SKM-1 (cell line): ENCODE measurements at regions not wholly inside any gene's neighbourhood (a gene's known extent, or its start where the extent isn't known, plus 50 kb on each side); places are given as distances from the start of the nearest gene placed in this dataset.
"Not testable (repeated sequence)": the region's sequence is repeated elsewhere in the genome, so short reads cannot be mapped to it uniquely, and the experiment has no call there.

ENCODE experiments used
- DNase-seq: peaks from one replicate; lab custom pipeline; 2025; ENCODE audit not compliant: unreplicated experiment; lab: John Stamatoyannopoulos, UW

- DNase-seq: no peak
Measured at GRCh38 chr4:32858361-32858760, 2138.2 kb downstream of the PCDH7 start.

DNA sequence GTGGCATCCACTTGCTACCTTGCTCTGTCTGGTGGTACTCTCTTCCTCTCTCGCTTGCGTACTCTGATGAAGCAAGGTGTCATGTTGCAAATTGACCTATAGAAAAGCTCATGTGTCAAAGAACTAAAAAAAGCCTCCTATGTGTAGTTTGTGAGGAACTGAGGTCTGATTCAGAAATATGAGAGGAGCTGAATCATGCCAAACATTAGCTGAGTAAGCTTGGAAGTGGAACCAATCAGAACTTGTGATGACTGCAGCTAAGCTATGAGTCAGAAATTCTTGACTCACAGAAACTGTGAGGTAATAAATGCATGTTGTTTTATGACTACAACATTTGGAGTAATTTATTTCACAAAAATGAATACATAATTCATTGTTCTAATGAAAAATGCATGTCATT is 2138.8 kb downstream of the PCDH7 start:
- no peak for DNase-seq

DNA sequence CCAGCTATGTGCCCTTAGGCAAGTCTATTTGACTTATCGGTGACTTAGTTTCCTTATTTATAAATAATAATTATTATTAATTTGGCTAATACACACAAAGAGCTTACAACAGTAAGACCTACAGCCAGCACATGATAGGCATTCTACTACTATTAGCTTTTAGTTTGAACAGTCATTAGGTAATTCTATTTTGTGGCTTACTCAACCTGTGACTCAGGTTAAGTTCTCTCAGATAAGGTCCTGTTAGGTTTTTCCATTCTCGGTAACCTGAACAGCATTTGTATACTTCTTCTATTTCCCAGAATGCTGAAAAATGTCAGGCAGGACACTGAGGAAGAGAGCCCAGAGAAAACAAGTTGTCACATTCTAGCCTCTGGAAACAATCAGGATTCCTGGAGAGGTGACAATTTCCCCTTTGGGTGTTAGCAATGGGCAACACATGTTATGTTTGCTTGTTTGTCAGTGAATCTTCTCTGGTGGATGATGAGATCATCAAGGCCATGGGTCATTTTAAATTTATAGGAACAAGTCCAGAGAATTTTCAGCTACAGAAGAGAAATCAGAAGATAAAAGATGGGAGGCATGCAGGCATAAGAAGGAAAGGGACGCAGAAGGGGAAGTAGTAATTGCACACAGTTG is 2144.7 kb downstream of the PCDH7 start:
- DNase-seq: no peak

DNA sequence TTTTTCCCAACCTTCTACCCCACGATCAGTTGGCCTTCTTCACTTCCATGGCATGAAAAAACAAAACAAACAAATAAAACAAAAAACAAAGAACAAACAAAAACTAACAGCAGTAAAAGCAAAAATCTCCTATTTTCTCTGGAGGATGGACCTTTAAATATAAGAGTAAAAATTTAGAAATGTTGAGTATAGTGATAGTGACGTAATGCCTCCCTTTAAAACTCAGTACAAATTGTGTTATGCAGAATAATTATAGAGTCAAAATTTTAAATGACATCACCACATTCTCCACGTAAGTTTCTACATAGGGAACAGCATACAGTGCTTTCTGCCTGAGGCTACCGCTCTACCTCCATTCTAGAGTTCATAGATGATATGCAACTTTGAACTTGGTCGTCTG is 2156.4 kb downstream of the PCDH7 start:
- no peak for DNase-seq

DNA sequence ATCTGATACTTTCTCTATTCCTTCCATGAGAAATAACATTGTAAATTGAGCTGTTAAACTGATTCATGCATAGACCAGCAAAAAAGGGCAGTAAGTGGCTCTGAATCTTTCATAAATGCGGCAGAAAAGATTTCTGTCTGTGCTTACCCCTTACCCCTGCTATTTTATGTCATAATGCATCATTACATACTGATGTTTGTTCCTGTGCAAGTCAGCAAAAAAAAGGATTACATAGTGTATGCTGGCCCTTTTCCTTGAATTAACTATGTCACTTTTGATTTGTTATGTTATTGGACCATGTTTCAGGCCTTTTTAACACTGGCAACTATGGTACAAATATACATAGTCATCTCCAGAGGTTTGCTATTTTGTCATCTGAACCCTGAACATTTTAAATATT is 2159.7 kb downstream of the PCDH7 start:
- DNase-seq: no peak

GRCh38 chr4:32884198-32884597 is 2164.0 kb downstream of the PCDH7 start:
- no peak for DNase-seq

GRCh38 chr4:32890398-32890797 is 2170.2 kb downstream of the PCDH7 start:
- DNase-seq: no peak

DNA sequence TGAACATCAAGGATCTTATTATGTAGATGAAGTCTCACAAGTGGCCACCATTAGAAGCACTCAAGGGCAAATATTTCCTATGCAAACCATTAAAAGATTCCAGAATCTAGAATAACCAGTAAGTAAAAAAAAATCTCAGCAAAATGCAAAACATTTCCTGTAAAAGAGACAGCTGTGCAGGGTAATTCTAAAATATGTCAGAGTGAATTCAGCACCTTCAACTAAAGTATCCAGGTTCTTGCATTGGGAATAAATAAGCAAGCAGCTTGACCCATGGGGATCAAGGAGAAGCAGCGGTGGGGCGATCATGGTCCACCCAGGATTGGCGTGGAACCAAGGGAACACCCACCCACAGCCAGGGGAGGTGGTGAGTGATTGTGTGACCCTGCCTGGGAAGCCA is 2188.9 kb downstream of the PCDH7 start:
- no peak for DNase-seq

DNA sequence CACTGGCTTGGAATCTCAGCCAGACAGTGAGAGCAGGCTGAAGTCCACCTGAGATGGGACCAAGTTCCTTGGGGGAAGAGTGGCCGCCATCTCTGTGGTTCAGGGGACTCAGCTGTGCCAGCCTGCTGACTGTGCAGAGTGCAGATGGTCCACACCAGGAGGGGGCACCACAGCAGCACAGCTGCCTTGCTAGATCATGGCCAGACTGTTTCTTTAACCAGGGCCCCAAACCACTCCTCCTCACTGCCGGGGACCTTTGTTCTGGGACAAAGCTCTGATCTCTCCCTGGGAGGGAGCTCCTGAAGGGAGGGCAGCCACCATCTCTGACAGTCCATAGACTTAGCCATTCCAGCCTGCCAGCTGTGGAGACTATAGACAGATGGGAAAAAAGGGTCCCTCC is 2189.6 kb downstream of the PCDH7 start:
- DNase-seq: no peak

DNA sequence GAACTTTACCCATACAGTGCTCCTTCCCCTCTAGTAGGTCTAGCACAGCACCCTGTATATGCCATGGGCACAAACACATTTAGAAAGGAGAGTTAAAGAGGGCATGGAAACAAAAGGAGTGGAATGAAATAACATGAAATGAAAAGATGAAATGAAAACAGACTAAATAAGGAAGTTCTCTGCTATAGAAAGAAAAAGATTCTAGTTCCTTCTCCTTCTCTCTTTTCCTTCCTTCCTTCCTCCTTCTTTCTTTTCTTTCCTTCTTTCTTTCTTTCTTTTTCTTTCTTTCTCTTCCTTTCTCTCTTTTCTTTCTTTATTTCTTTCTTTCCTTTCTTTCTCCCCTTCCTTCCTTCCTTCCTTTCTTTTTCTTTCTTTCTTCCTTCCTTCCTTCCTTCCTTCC is 2197.4 kb downstream of the PCDH7 start:
- no peak for DNase-seq

- no peak for DNase-seq
Measured at GRCh38 chr4:32929796-32930699, 2209.9 kb downstream of the PCDH7 start.

GRCh38 chr4:32930700-32931099 is 2210.5 kb downstream of the PCDH7 start:
- no peak for DNase-seq

- no peak for DNase-seq
Measured at GRCh38 chr4:32931475-32931874, 2211.3 kb downstream of the PCDH7 start.

DNA sequence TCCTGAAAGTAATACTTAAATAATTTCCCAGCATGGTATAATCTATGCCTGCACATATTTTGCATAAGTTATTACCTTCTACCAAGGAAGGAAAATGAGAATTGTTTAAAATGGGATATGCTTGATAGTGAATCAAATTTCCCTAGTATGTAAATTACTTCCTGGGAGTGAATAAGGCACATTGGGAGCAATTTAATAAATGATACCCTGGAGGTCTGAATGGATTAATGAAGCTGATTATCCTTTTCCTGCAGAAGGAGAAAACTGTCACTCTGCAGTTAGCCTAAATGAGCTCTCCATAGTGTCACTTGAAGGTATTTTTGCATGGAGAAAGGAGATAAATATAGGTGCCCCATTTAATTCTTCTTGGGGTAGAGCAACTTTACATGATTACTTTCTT is 2212.0 kb downstream of the PCDH7 start:
- no peak for DNase-seq

GRCh38 chr4:32939222-32939621 is 2219.1 kb downstream of the PCDH7 start:
- not testable (repeated sequence) for DNase-seq

DNA sequence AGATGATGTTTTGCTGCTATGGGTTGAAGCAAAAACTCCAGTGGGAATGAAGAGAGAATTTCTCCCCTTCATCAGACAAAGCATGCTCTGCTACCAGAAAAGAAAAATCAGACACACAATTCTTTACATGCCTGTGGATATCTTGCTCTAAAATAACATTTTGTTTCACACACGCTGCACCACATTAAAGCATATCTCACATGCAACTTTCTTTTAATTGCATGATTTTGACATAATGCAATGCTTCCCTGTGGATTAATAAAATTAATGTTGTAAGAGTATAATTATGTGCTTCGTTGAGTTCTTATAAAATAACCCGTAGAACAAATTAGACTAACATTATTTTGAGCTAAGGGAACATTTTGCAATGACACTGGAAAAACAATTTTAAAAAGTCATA is 2230.7 kb downstream of the PCDH7 start:
- no peak for DNase-seq

- DNase-seq: no peak
Measured at GRCh38 chr4:32958586-32958985, 2238.4 kb downstream of the PCDH7 start.

DNA sequence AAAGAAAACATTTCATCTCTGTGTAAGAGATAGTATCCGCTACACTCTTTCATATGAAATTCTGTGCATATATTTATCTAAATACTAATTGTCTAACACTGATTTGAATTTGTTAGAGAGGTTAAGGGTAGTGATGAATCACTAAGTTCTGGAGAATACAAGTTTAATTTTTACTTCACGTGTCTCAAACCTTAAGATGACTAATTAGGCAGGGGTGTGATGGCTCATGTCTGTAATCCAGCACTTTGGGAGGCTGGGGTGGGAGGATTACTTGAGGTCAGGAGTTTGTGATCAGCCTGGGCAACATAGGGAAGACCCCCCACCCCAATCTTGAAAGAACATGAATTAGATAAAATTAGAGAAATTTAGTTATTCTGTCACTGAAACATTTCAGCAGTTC is 2241.9 kb downstream of the PCDH7 start:
- no peak for DNase-seq

GRCh38 chr4:32985256-32985655 is 2265.1 kb downstream of the PCDH7 start:
- DNase-seq: no peak

DNA sequence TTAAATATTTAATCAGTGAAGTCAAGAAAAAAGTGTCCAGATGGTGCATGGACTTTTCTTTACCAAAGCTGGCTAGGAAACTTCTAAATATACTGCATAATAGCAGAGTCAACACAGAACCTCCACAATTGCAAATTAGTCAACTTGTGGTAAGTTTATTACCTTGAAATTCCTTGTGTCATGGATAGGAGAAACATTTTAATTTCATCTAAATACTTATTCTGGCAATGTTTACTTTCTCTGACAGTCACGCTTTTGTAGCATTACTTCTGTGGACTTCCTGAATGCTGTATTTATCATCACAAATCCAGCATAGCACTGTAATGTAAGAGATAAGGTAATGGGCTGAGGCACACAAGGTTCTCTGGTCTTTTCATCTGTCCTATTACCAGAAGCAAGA is 2266.1 kb downstream of the PCDH7 start:
- no peak for DNase-seq

DNA sequence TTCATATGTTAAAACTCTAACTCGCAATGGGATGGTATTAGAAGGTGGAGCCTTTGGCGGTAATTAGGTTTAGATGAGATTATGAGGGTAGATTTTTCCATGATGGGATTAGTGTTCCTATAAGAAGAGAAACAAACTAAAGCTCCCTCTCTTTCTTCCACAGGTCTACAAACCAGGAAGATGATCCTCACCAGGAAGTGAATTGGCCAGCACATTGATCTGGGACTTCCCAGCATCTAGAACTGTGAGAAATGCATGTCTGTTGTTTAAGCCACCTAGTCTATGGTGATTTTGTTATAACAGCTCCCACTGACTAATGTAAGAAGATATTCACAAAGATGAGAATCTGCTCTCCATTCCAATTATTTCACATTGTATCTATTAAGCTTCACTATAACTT is 2266.9 kb downstream of the PCDH7 start:
- no peak for DNase-seq

DNA sequence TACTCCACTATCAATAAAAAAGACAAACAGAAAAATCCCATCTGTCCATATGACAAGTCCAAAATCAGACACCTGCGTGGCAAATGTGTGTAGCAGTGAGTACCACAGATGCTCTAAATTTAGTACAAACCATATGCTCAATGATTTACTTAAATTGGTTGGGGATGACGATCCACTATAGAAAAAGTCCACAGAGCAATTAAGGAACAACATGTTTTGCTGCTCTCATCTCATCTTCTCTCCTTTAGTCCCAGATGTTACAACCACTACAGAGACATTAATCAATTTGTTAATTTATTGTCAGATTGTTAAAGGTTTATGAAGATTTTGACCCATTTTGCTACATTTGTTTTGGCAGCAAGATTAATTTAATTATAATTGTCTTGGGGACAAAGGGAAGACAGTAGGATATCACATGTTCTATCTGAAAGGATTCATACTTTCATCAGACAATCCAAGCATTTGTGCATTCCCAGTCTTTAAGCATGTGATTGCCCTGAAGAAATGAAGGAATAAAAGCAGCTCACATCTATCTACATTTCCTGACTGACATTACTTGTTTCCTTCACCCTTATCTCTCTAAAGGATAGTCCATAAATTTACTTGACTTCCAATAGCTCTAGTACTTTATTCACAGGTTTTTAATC is 2268.1 kb downstream of the PCDH7 start:
- no peak for DNase-seq
